GM18508 (cell line): ENCODE measurements at regions not wholly inside any gene's neighbourhood (a gene's known extent, or its start where the extent isn't known, plus 50 kb on each side); places are given as distances from the start of the nearest gene placed in this dataset.
"Not testable (repeated sequence)": the region's sequence is repeated elsewhere in the genome, so short reads cannot be mapped to it uniquely, and the experiment has no call there.

ENCODE experiments used
- ATAC-seq: cut with Tn5 transposase; IDR thresholded peaks from one replicate; pipeline ENCODE4 v1.9.1; 2021; ENCODE audit warnings: moderate number of reproducible peaks; ENCODE audit not compliant: insufficient read depth, unreplicated experiment

GRCh38 chr17:45585794-45586650, 95.5 kb upstream of the PLEKHM1 start:
- not testable (repeated sequence) for ATAC-seq

- not testable (repeated sequence) for ATAC-seq
These were observed 96.1 kb upstream of the PLEKHM1 start for GRCh38 chr17:45586651-45586934.

- ATAC-seq: not testable (repeated sequence)
These were observed 102.0 kb upstream of the PLEKHM1 start for GRCh38 chr17:45592433-45592923.

GRCh38 chr17:45596347-45596746, 105.8 kb upstream of the PLEKHM1 start:
- not testable (repeated sequence) for ATAC-seq

- not testable (repeated sequence) for ATAC-seq
These were observed 109.8 kb upstream of the PLEKHM1 start for GRCh38 chr17:45600052-45601012.

GRCh38 chr17:45601013-45601412, 110.5 kb upstream of the PLEKHM1 start:
- not testable (repeated sequence) for ATAC-seq

GRCh38 chr17:45601605-45602539, 111.4 kb upstream of the PLEKHM1 start:
- ATAC-seq: not testable (repeated sequence)

- ATAC-seq: not testable (repeated sequence)
These were observed 115.2 kb upstream of the PLEKHM1 start for GRCh38 chr17:45605751-45606150.

GRCh38 chr17:45619984-45620405, 129.5 kb upstream of the PLEKHM1 start:
- ATAC-seq: not testable (repeated sequence)

- not testable (repeated sequence) for ATAC-seq
These were observed 129.9 kb upstream of the PLEKHM1 start for GRCh38 chr17:45620468-45620867.

- ATAC-seq: not testable (repeated sequence)
These were observed 130.6 kb upstream of the PLEKHM1 start for GRCh38 chr17:45621087-45621486.

- not testable (repeated sequence) for ATAC-seq
These were observed 131.8 kb upstream of the PLEKHM1 start for GRCh38 chr17:45622295-45622694.

- ATAC-seq: no peak
These were observed 137.5 kb upstream of the PLEKHM1 start for GRCh38 chr17:45628019-45628418.

- no peak for ATAC-seq
These were observed 141.4 kb upstream of the PLEKHM1 start for GRCh38 chr17:45631941-45632340.

GRCh38 chr17:45639297-45639849, 144.7 kb upstream of the CRHR1 start:
- ATAC-seq: no peak

GRCh38 chr17:45640141-45640850, 143.8 kb upstream of the CRHR1 start:
- no peak for ATAC-seq

GRCh38 chr17:45641541-45641940, 142.6 kb upstream of the CRHR1 start:
- ATAC-seq: no peak

- no peak for ATAC-seq
These were observed 140.5 kb upstream of the CRHR1 start for GRCh38 chr17:45643591-45643990.

GRCh38 chr17:45644637-45645036, 139.5 kb upstream of the CRHR1 start:
- not testable (repeated sequence) for ATAC-seq
